ENCODE measurements at regions not wholly inside any gene's neighbourhood (a gene's known extent, or its start where the extent isn't known, plus 50 kb on each side); places are given as distances from the start of the nearest gene placed in this dataset.

DNA sequence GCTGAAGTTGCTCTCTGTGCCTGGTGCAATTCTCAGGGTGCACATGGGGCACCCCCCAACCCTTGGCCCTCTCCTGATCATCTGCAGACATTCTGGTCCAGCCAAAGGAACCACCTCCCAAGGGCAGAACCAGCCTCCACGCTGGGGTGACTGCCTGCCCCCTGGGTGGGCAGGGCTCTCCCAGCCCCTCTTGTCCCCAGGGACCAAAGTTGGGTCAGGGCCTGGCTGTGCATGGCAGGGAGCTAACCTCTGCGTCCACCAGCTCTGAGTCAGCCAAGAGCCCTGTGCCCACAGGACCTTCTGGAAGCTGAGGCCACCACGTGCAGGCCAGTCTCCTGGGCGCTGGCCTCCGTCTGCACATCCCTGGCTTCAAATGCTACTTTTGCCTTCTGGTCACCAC is 101.9 kb downstream of the SIK1 start:
- TF ChIP-seq POLR2A (IDR thresholded peaks at IDR 0.05) = no peak
- TF ChIP-seq, protein P1, sequence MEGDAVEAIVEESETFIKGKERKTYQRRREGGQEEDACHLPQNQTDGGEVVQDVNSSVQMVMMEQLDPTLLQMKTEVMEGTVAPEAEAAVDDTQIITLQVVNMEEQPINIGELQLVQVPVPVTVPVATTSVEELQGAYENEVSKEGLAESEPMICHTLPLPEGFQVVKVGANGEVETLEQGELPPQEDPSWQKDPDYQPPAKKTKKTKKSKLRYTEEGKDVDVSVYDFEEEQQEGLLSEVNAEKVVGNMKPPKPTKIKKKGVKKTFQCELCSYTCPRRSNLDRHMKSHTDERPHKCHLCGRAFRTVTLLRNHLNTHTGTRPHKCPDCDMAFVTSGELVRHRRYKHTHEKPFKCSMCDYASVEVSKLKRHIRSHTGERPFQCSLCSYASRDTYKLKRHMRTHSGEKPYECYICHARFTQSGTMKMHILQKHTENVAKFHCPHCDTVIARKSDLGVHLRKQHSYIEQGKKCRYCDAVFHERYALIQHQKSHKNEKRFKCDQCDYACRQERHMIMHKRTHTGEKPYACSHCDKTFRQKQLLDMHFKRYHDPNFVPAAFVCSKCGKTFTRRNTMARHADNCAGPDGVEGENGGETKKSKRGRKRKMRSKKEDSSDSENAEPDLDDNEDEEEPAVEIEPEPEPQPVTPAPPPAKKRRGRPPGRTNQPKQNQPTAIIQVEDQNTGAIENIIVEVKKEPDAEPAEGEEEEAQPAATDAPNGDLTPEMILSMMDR (IDR thresholded peaks at IDR 0.05) = no peak
